Common myeloid progenitor, CD34-positive (primary cell): ENCODE measurements at regions not wholly inside any gene's neighbourhood (a gene's known extent, or its start where the extent isn't known, plus 50 kb on each side); places are given as distances from the start of the nearest gene placed in this dataset.

ENCODE experiments used
- CTCF ChIA-PET: fragments of 350-600 bp; sonication (Branson Sonifier 250); formaldehyde crosslinking; loops from one replicate; lab custom pipeline; 2021; ENCODE audit warnings: antibody characterized with exemption; lab: Charles Lee
- POLR2A ChIA-PET: fragments of 350-600 bp; sonication (Branson Sonifier 250); formaldehyde crosslinking; loops from one replicate; lab custom pipeline; 2021; ENCODE audit warnings: antibody characterized with exemption; lab: Charles Lee
- DNase-seq, 3 donors: peaks; one replicate each; pipeline versions ENCODE4 v3.0.0 to v3.0.0-alpha.2; 2013
- H3K27ac ChIP-seq, 2 experiments: 1 replicate in 1 of 2; 2 replicates in 1 of 2; pipeline ENCODE4 v1.7.0; 2013; ENCODE audit warnings: inconsistent platforms in 2 of 2, low read length in 2 of 2, mild to moderate bottlenecking in 2 of 2, low read depth in 1 of 2, moderate library complexity in 1 of 2; ENCODE audit not compliant: severe bottlenecking in 2 of 2, insufficient read depth in 1 of 2, poor library complexity in 1 of 2
- H3K27me3 ChIP-seq, 5 experiments: replicated peaks in 2 of 5; 1 replicate in 3 of 5; 2 replicates in 2 of 5; pipeline versions ENCODE4 v1.6.1 to v1.7.0; 2013; ENCODE audit warnings: low read length in 4 of 5, mild to moderate bottlenecking in 2 of 5, moderate library complexity in 2 of 5, inconsistent platforms in 1 of 5; ENCODE audit not compliant: insufficient read depth in 5 of 5, control insufficient read depth in 4 of 5
- H3K36me3 ChIP-seq, 4 experiments: 1 replicate in 2 of 4; 2 replicates in 2 of 4; pipeline versions ENCODE4 v1.6.1 to v1.7.0; 2013; ENCODE audit warnings: low read length in 3 of 4, control low read depth in 1 of 4, mild to moderate bottlenecking in 1 of 4; ENCODE audit not compliant: control insufficient read depth in 4 of 4, insufficient read depth in 4 of 4
- H3K4me1 ChIP-seq, 4 experiments: 1 replicate in 3 of 4; 2 replicates in 1 of 4; pipeline versions ENCODE4 v1.6.1 to v1.7.1; 2013; ENCODE audit warnings: low read length in 3 of 4, mild to moderate bottlenecking in 3 of 4, control low read depth in 1 of 4, inconsistent platforms in 1 of 4, moderate library complexity in 1 of 4; ENCODE audit not compliant: control insufficient read depth in 4 of 4, insufficient read depth in 4 of 4; ENCODE audit errors: control extremely low read depth in 1 of 4
- H3K4me3 ChIP-seq, 7 experiments: 1 replicate in 4 of 7; 2 replicates in 3 of 7; pipeline versions ENCODE4 v1.5.1 to v1.7.0; 2013; ENCODE audit warnings: mild to moderate bottlenecking in 7 of 7, low read length in 6 of 7, moderate library complexity in 6 of 7, inconsistent platforms in 2 of 7, low read depth in 2 of 7, control low read depth in 1 of 7; ENCODE audit not compliant: insufficient read depth in 4 of 7, control insufficient read depth in 1 of 7; ENCODE audit errors: extremely low read depth in 1 of 7
- H3K9me3 ChIP-seq, 5 experiments: 1 replicate in 4 of 5; 2 replicates in 1 of 5; pipeline versions ENCODE4 v1.6.1 to v1.7.1; 2013; ENCODE audit warnings: low read length in 4 of 5, mild to moderate bottlenecking in 2 of 5, inconsistent platforms in 1 of 5, low read depth in 1 of 5, moderate library complexity in 1 of 5; ENCODE audit not compliant: control insufficient read depth in 4 of 5, insufficient read depth in 2 of 5; ENCODE audit errors: control extremely low read depth in 1 of 5
- WGBS: methylation state at CpG from one replicate; pipeline ENCODE4 v1.1.5; 2013; ENCODE audit not compliant: insufficient coverage; 5-methylcytosine and 5-hydroxymethylcytosine counted together

DNA sequence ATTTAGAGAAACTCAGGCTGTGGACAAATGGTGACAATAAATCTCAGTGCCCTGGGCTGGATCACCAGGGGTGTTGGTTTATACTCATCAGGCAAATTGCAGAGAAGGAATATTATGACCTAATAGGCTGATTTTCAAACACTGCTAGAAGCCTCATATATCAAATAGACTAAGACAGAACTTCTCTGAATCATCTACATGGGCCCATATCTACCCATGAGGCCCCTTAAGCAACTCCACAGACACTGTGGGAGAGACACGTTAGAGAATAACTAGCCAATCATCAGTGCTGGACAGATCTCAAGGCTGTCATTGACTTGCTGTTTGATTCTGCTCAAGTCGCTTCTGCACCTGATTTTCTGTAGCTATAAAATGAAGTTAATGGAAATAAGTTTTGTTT is 545.8 kb downstream of the SOX6 start:
- Histone ChIP-seq H3K4me1 (peaks cover 0 to under 1% (median 0%) of the 10 kb centered on the region in 4 experiments), H3K27me3 (no peaks in the 10 kb centered on the region), H3K36me3 (no peaks in the 10 kb centered on the region), H3K27ac (no peak overlapping the region), H3K9me3 (no peaks in the 10 kb centered on the region), H3K4me3 (no peak overlapping the region)
- POLR2A ChIA-PET: no interaction called here
- CTCF ChIA-PET: interaction anchor here (1.3 kb wide), 1 partner anchor 10 kb away, joined by 4 read pairs; no protein-coding TSS in a partner anchor
- DNase-seq: no peak
- WGBS: 40% methylated on average over 1 of the region's 2 CpGs

DNA sequence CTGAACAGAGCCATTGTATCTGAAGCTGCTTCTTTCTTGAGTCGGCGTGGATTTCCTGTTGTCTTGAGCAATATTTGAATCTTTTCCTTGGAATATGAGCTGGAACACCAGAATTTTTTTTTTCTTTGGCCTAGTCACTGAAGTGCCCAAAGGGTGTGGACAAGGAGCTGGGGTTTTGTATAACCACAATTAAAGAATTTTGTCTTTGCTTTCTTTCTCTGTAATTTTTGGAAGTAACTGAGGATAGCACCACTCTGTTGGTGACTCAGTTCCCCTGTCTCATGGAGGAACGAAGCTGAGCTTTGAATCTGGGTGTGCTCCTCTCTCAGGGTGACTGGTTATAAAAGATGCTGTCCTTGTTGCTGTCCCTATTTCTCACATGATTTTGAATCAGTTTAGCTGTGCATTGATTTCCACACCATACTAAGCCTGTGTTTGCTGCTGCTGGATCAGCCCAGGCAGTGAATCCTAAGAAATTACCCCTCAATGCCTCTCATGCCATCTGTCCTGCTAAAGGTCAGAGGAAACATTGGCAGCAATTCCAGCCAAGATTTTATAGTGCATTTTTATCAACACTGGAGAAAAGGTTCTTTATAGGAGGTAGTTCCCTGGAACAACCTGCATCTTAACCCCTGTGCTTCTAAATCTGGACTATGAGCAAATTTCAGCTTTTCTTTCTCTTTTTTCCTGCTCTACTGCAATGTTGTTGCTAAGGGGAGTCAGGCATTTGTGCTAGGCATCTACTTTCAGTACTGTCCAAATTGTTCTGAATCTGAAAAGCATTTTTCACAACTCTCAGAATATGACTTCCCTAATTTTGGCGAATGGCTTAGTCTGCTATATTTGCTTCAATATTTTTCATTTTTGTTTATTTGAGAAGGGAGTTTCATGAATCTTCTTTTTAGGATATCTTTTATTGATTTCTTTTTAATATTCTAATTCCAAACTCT is 540.8 kb downstream of the SOX6 start:
- no peaks in the 10 kb centered on the region for H3K9me3 ChIP-seq
- ChIA-PET CTCF (interaction anchor here (0.6 to 1.4 kb wide), 2 partner anchors 15 to 45 kb away, joined by 3 read pairs; no protein-coding TSS in a partner anchor), POLR2A (no interaction called here)
- DNase-seq: peak in 2 of 3 donors; percentile 43 to 49
- no peaks in the 10 kb centered on the region for H3K36me3 ChIP-seq
- no peak overlapping the region for H3K4me3 ChIP-seq
- no peak overlapping the region for H3K27ac ChIP-seq
- H3K27me3 ChIP-seq: no peaks in the 10 kb centered on the region
- 100% methylated on average over 3 of the region's 4 CpGs for WGBS
- H3K4me1 ChIP-seq: peaks cover 0 to 16% (median 0%) of the 10 kb centered on the region in 4 experiments

DNA sequence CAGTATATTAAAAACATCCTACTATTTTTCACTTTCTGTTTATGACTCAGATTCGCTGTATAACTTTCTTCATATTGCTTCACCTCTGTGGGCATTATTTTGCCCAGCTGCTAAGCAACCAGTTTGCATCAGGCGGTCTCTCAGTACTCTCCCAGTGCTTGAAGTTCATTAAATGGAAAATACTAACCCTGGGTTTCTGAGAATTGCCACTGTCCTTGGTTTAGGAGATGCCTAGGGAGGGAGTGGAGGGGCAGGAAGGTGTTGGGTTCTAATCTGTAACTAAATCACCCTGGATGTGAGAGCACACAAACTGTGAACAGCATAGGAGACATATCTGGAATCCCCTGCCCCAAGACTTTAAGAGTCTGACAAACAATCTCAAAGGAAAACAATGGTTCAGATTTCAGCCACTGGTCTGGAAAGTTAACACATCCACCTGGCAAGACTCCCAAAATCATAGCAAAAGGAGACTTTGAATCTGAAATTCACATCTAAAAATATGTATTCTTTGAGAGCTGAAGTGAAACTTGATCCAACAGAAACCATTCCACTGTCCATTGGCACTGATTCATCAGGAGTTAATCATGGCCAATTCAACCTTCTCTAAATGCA is 540.0 kb downstream of the SOX6 start:
- Histone ChIP-seq H3K27me3 (no peaks in the 10 kb centered on the region), H3K4me1 (peaks cover 0 to 16% (median 0%) of the 10 kb centered on the region in 4 experiments), H3K36me3 (no peaks in the 10 kb centered on the region), H3K4me3 (no peak overlapping the region), H3K27ac (no peak overlapping the region), H3K9me3 (no peaks in the 10 kb centered on the region)
- CTCF ChIA-PET: interaction anchor here (1.8 kb wide), 1 partner anchor 797 kb away, joined by 4 read pairs; no protein-coding TSS in a partner anchor
- 93% methylated on average over 2 of the region's 2 CpGs for whole genome bisulfite sequencing
- POLR2A ChIA-PET: no interaction called here
- peak; percentile 18 to 72 (median 72) for DNase-seq

DNA sequence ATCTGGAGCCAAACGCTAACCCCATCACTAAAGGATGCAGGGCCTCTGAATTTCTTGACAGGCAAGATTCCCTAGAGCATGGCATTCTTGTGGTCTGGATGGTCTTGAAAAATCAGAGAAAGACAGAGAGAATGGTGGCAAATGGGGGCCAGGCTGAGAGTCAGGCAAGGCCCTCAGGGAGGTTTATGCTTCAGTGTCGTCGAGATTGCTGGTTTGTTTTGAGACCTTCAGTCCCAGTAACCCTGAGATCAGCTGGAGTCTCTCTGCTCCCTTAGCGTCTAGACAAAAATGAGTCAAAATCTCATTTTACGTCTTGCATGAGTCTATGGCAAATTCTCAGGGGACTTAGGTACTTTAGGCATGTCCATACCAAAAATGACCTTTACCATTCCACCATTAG is 539.3 kb downstream of the SOX6 start:
- ChIA-PET CTCF (interaction anchor here (1.8 kb wide), 1 partner anchor 796 kb away, joined by 4 read pairs; no protein-coding TSS in a partner anchor), POLR2A (no interaction called here)

DNA sequence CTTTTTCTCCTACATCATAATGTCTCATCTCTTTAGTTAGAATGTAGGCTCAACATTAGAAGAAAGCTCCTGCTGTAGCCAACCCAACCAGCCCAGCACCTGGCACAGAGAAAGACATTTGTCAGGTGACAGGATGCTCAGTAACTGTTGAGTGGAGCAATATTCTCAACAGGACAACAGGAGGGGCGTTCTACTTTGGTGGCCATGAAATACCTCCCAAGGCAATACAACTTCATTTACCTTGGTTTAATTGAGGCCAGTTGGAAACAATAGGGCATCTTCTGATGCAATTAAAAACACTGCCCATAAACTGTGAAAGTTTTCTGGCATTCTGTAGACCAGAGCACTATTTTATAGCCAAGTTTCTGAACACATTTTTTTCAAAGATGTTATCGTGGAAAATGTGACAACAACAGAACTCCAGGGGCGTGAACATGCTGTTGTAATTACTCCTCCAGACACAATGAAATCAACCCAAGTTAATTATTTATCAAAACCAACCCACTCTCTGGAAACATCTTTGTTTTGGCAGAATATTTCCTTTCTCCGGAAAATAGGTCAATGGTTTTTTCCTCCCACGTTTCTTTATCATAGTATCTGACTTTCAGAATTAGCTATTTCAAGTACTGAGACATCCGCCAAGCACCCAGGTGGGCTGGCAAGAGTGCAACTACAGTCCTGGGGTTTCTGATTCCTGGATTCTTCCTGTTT is 538.1 kb downstream of the SOX6 start:
- Histone ChIP-seq H3K4me1 (peaks cover 0 to 16% (median 0%) of the 10 kb centered on the region in 4 experiments), H3K27me3 (no peaks in the 10 kb centered on the region), H3K27ac (no peak overlapping the region), H3K4me3 (no peak overlapping the region), H3K36me3 (no peaks in the 10 kb centered on the region), H3K9me3 (no peaks in the 10 kb centered on the region)
- ChIA-PET POLR2A (interaction anchor here (0.6 kb wide), 1 partner anchor 9 kb away, joined by 3 read pairs; no protein-coding TSS in a partner anchor), CTCF (interaction anchor here (1.4 kb wide), 1 partner anchor 11 kb away, joined by 6 read pairs; no protein-coding TSS in a partner anchor)
- no peak for DNase-seq
- WGBS: 49% methylated on average over 4 of the region's 6 CpGs

More for the DNA sequence above, 539.3 kb downstream of the SOX6 start:
- H3K27ac ChIP-seq: no peak overlapping the region
- 98% methylated on average over 4 of the region's 5 CpGs for WGBS
- no peaks in the 10 kb centered on the region for H3K27me3 ChIP-seq
- DNase-seq: no peak
- no peak overlapping the region for H3K4me3 ChIP-seq
- peaks cover 0 to 16% (median 0%) of the 10 kb centered on the region in 4 experiments for H3K4me1 ChIP-seq
- no peaks in the 10 kb centered on the region for H3K9me3 ChIP-seq
- H3K36me3 ChIP-seq: no peaks in the 10 kb centered on the region

GRCh38 chr11:15819679-15820286 is 536.6 kb downstream of the SOX6 start:
- 6% methylated on average over 7 of the region's 8 CpGs for WGBS
- Histone ChIP-seq H3K27me3 (no peaks in the 10 kb centered on the region), H3K4me3 (no peak overlapping the region), H3K4me1 (peaks cover 0 to 16% (median 0%) of the 10 kb centered on the region in 4 experiments), H3K36me3 (no peaks in the 10 kb centered on the region), H3K27ac (no peak overlapping the region), H3K9me3 (no peaks in the 10 kb centered on the region)
- ChIA-PET POLR2A (no interaction called here), CTCF (interaction anchor here (0.7 to 3.0 kb wide), 12 partner anchors 8 to 807 kb away, joined by 3 to 12 read pairs (median 4); no protein-coding TSS in a partner anchor)
- peak; percentile 44 to 70 (median 67) for DNase-seq
